HUES6 (cell line): ENCODE measurements at regions not wholly inside any gene's neighbourhood (a gene's known extent, or its start where the extent isn't known, plus 50 kb on each side); places are given as distances from the start of the nearest gene placed in this dataset.
"Not testable (repeated sequence)": the region's sequence is repeated elsewhere in the genome, so short reads cannot be mapped to it uniquely, and the experiment has no call there.

Experiments
- H3K27ac ChIP-seq: 2 replicates; pipeline ENCODE4 v1.7.0; 2013; ENCODE audit warnings: low read depth, mild to moderate bottlenecking, low read length, inconsistent platforms
- H3K27me3 ChIP-seq: 2 replicates; pipeline ENCODE4 v1.6.1; 2013; ENCODE audit warnings: low read length; ENCODE audit not compliant: control insufficient read depth, insufficient read depth
- H3K36me3 ChIP-seq: 2 replicates; pipeline ENCODE4 v1.6.1; 2013; ENCODE audit warnings: low read length; ENCODE audit not compliant: control insufficient read depth, insufficient read depth
- H3K4me1 ChIP-seq: 2 replicates; pipeline ENCODE4 v1.6.1; 2013; ENCODE audit warnings: low read length; ENCODE audit not compliant: control insufficient read depth, insufficient read depth
- H3K4me3 ChIP-seq: 2 replicates; pipeline ENCODE4 v1.5.1; 2013; ENCODE audit warnings: low read depth, low read length
- H3K9ac ChIP-seq: one replicate; pipeline ENCODE4 v1.6.1; 2013; ENCODE audit warnings: mild to moderate bottlenecking, low read length
- H3K9me3 ChIP-seq: 2 replicates; pipeline ENCODE4 v1.6.1; 2013; ENCODE audit warnings: low read depth, low read length; ENCODE audit not compliant: control insufficient read depth, insufficient read depth

GRCh38 chr9:126069400-126069955, 257.2 kb upstream of the MVB12B start:
- H3K9me3 ChIP-seq, result no peaks in the 10 kb centered on the region

GRCh38 chr9:126070058-126070655, 256.5 kb upstream of the MVB12B start:
- no peaks in the 10 kb centered on the region for H3K36me3 ChIP-seq
- no peak overlapping the region for H3K4me3 ChIP-seq
- H3K9me3 ChIP-seq, result no peaks in the 10 kb centered on the region
- H3K4me1 ChIP-seq, result no peaks in the 10 kb centered on the region
- no peak overlapping the region for H3K27ac ChIP-seq
- H3K27me3 ChIP-seq, result no peaks in the 10 kb centered on the region
- H3K9ac ChIP-seq, result no peak overlapping the region

More at GRCh38 chr9:126069400-126069955, 257.2 kb upstream of the MVB12B start:
- Histone ChIP-seq H3K27me3 (no peaks in the 10 kb centered on the region; the same call in 1 of the 2 replicates), H3K4me3 (no peak overlapping the region), H3K9ac (no peak overlapping the region), H3K36me3 (no peaks in the 10 kb centered on the region), H3K4me1 (no peaks in the 10 kb centered on the region), H3K27ac (no peak overlapping the region)

- no peaks in the 10 kb centered on the region for H3K27me3 ChIP-seq
- H3K9ac ChIP-seq, result no peak overlapping the region
- no peaks in the 10 kb centered on the region for H3K36me3 ChIP-seq
- H3K9me3 ChIP-seq, result no peaks in the 10 kb centered on the region
- H3K27ac ChIP-seq, result no peak overlapping the region
- H3K4me1 ChIP-seq, result no peaks in the 10 kb centered on the region
- no peak overlapping the region for H3K4me3 ChIP-seq
These were observed 255.4 kb upstream of the MVB12B start for GRCh38 chr9:126071076-126071750.

GRCh38 chr9:126077656-126078055, 249.0 kb upstream of the MVB12B start:
- not testable (repeated sequence) for H3K4me3 ChIP-seq, H3K9me3 ChIP-seq, H3K4me1 ChIP-seq, H3K27me3 ChIP-seq, H3K27ac ChIP-seq, H3K9ac ChIP-seq, H3K36me3 ChIP-seq

GRCh38 chr9:126080641-126081040, 246.0 kb upstream of the MVB12B start:
- Histone ChIP-seq H3K27ac (no peak overlapping the region), H3K9ac (no peak overlapping the region), H3K4me3 (no peak overlapping the region), H3K9me3 (no peaks in the 10 kb centered on the region; the same call in 1 of the 2 replicates), H3K36me3 (no peaks in the 10 kb centered on the region), H3K4me1 (no peaks in the 10 kb centered on the region), H3K27me3 (peaks cover 6% of the 10 kb centered on the region; the same call in 1 of the 2 replicates)

GRCh38 chr9:126081746-126082145, 244.9 kb upstream of the MVB12B start:
- peaks cover 6% of the 10 kb centered on the region; the same call in 1 of the 2 replicates for H3K27me3 ChIP-seq
- no peaks in the 10 kb centered on the region; the same call in 1 of the 2 replicates for H3K9me3 ChIP-seq
- no peaks in the 10 kb centered on the region for H3K36me3 ChIP-seq
- H3K27ac ChIP-seq, result no peak overlapping the region
- no peaks in the 10 kb centered on the region for H3K4me1 ChIP-seq
- H3K9ac ChIP-seq, result no peak overlapping the region
- H3K4me3 ChIP-seq, result no peak overlapping the region

- Histone ChIP-seq H3K9ac (no peak overlapping the region), H3K4me1 (no peaks in the 10 kb centered on the region), H3K9me3 (no peaks in the 10 kb centered on the region; the same call in 1 of the 2 replicates), H3K36me3 (no peaks in the 10 kb centered on the region), H3K27ac (no peak overlapping the region), H3K27me3 (peaks cover 6% of the 10 kb centered on the region; the same call in 1 of the 2 replicates), H3K4me3 (no peak overlapping the region)
These were observed 242.6 kb upstream of the MVB12B start for GRCh38 chr9:126084008-126084407.

- Histone ChIP-seq H3K36me3 (no peaks in the 10 kb centered on the region), H3K9ac (no peak overlapping the region), H3K9me3 (no peaks in the 10 kb centered on the region; the same call in 1 of the 2 replicates), H3K27me3 (peaks cover 6% of the 10 kb centered on the region; the same call in 1 of the 2 replicates), H3K27ac (no peak overlapping the region), H3K4me3 (no peak overlapping the region), H3K4me1 (no peaks in the 10 kb centered on the region)
These were observed 241.9 kb upstream of the MVB12B start for GRCh38 chr9:126084696-126085095.

GRCh38 chr9:126085170-126085569, 241.5 kb upstream of the MVB12B start:
- Histone ChIP-seq H3K9me3 (no peaks in the 10 kb centered on the region; the same call in 1 of the 2 replicates), H3K4me1 (no peaks in the 10 kb centered on the region), H3K27ac (no peak overlapping the region), H3K9ac (no peak overlapping the region), H3K4me3 (no peak overlapping the region), H3K36me3 (no peaks in the 10 kb centered on the region), H3K27me3 (peaks cover 6% of the 10 kb centered on the region; the same call in 1 of the 2 replicates)

- no peaks in the 10 kb centered on the region for H3K4me1 ChIP-seq
- H3K27me3 ChIP-seq, result peaks cover 4% of the 10 kb centered on the region; the same call in 1 of the 2 replicates
- no peaks in the 10 kb centered on the region for H3K9me3 ChIP-seq
- no peaks in the 10 kb centered on the region for H3K36me3 ChIP-seq
- no peak overlapping the region for H3K9ac ChIP-seq
- H3K27ac ChIP-seq, result no peak overlapping the region
- no peak overlapping the region for H3K4me3 ChIP-seq
These were observed 238.3 kb upstream of the MVB12B start for GRCh38 chr9:126088336-126088735.

GRCh38 chr9:126089789-126090188, 236.8 kb upstream of the MVB12B start:
- H3K27me3 ChIP-seq, result peaks cover 4% of the 10 kb centered on the region; the same call in 1 of the 2 replicates
- H3K27ac ChIP-seq, result no peak overlapping the region
- no peaks in the 10 kb centered on the region for H3K36me3 ChIP-seq
- H3K4me3 ChIP-seq, result no peak overlapping the region
- H3K4me1 ChIP-seq, result no peaks in the 10 kb centered on the region
- no peaks in the 10 kb centered on the region for H3K9me3 ChIP-seq
- no peak overlapping the region for H3K9ac ChIP-seq
